SU-DHL-6 (cell line): ENCODE measurements at regions not wholly inside any gene's neighbourhood (a gene's known extent, or its start where the extent isn't known, plus 50 kb on each side); places are given as distances from the start of the nearest gene placed in this dataset.

ENCODE experiments used
- H2AFZ ChIP-seq: fragments of 200-600 bp; sonication (generic); 2 replicates; pipeline ENCODE4 v1.6.1; 2014; ENCODE audit warnings: low read depth, mild to moderate bottlenecking, moderate library complexity, mixed read lengths, antibody characterized with exemption, low read length; ENCODE audit not compliant: severe bottlenecking
- H3F3A ChIP-seq: fragments of 200-600 bp; shearing (Covaris generic); 2 replicates; pipeline ENCODE4 v1.6.0; 2016; ENCODE audit warnings: antibody characterized with exemption, mild to moderate bottlenecking; ENCODE audit not compliant: insufficient read depth
- H3K27ac ChIP-seq: fragments of 200-600 bp; sonication (generic); 2 replicates; pipeline ENCODE4 v1.5.1; 2016; ENCODE audit warnings: low read depth, mild to moderate bottlenecking, low read length, moderate library complexity, mixed read lengths
- H3K27me3 ChIP-seq: fragments of 200-600 bp; sonication (generic), shearing (Covaris generic); 2 replicates; pipeline ENCODE4 v1.6.0; 2014; ENCODE audit warnings: mild to moderate bottlenecking, low read length
- H3K36me3 ChIP-seq: fragments of 200-600 bp; sonication (generic); 2 replicates; pipeline ENCODE4 v1.6.1; 2014; ENCODE audit warnings: mild to moderate bottlenecking, low read length, mixed read lengths
- H3K4me2 ChIP-seq: fragments of 300-600, 200-600 bp; shearing (Covaris generic), sonication (generic); 2 replicates; pipeline ENCODE4 v1.6.0; 2014; ENCODE audit warnings: low read length, low read depth, mild to moderate bottlenecking; ENCODE audit not compliant: poor library complexity, severe bottlenecking
- H3K4me3 ChIP-seq: fragments of 200-600 bp; sonication (generic); 2 replicates; pipeline ENCODE4 v1.5.1; 2014; ENCODE audit warnings: antibody characterized with exemption, low read length, mild to moderate bottlenecking, mixed read lengths; ENCODE audit not compliant: insufficient read depth, poor library complexity, severe bottlenecking
- H3K79me2 ChIP-seq: fragments of 200-600 bp; sonication (generic); 2 replicates; pipeline ENCODE4 v1.6.1; 2014; ENCODE audit warnings: mild to moderate bottlenecking, low read length, moderate library complexity; ENCODE audit not compliant: insufficient read depth
- H3K9ac ChIP-seq: fragments of 200-600 bp; sonication (generic); 2 replicates; pipeline ENCODE4 v1.7.0; 2014; ENCODE audit warnings: mild to moderate bottlenecking, low read length
- H3K9me2 ChIP-seq: fragments of 200-600 bp; sonication (generic); replicated peaks from 2 replicates; pipeline ENCODE4 v1.6.1; 2014; ENCODE audit warnings: low read length; ENCODE audit not compliant: insufficient read depth
- H3K9me3 ChIP-seq: fragments of 200-600 bp; sonication (generic); 2 replicates; pipeline ENCODE4 v1.6.1; 2014; ENCODE audit warnings: low read length, mixed read lengths; ENCODE audit not compliant: insufficient read depth
- H4K20me1 ChIP-seq: fragments of 200-600 bp; sonication (generic); 2 replicates; pipeline ENCODE4 v1.6.1; 2014; ENCODE audit warnings: low read depth, mild to moderate bottlenecking, antibody characterized with exemption, low read length, moderate library complexity, mixed read lengths
- EZH2phosphoT487 ChIP-seq: fragments of 200-600 bp; sonication (generic), shearing (Covaris generic); conservative IDR thresholded peaks from 2 replicates; pipeline ENCODE4 v1.6.1; 2018; ENCODE audit warnings: mild to moderate bottlenecking, antibody characterized with exemption, low read length, moderate library complexity, mixed read lengths
- TF ChIP-seq, protein P1 (sequence below): fragments of 200-600 bp; sonication (generic); IDR thresholded peaks from one replicate; pipeline ENCODE4 v1.5.1; 2017; ENCODE audit warnings: antibody characterized with exemption, mild to moderate bottlenecking, low read length, moderate library complexity; ENCODE audit not compliant: insufficient read depth, poor library complexity, severe bottlenecking

DNA sequence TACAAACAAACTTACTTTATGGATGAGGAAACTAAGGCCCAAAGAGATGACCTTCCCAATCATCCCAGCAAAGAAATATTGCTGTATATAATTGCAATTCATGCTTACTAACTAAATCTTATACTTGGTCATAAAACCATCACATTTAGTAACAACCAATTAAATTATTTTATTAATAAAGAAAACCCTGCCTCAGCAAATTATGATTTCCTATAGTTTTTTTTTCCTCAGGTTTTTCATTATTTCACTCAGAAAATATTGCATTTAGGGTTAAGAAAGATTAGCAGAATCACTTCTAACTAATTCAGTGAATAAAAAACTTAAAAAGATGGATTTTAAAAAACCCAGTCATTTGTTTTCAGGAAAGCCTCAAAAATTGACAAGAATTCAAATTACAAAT lies 86.5 kb upstream of the GADL1 start:
- Histone ChIP-seq H3K9me2 (no peaks in the 10 kb centered on the region), H3K9me3 (no peaks in the 10 kb centered on the region), H3K27ac (no peak overlapping the region), H3K79me2 (no peaks in the 10 kb centered on the region), H2AFZ (no peak overlapping the region), H3K9ac (no peak overlapping the region), H3K36me3 (no peaks in the 10 kb centered on the region), H4K20me1 (no peaks in the 10 kb centered on the region), H3K4me3 (no peak overlapping the region), H3F3A (no peaks in the 10 kb centered on the region), H3K27me3 (no peaks in the 10 kb centered on the region), H3K4me2 (no peak overlapping the region)
- TF ChIP-seq, protein P1, sequence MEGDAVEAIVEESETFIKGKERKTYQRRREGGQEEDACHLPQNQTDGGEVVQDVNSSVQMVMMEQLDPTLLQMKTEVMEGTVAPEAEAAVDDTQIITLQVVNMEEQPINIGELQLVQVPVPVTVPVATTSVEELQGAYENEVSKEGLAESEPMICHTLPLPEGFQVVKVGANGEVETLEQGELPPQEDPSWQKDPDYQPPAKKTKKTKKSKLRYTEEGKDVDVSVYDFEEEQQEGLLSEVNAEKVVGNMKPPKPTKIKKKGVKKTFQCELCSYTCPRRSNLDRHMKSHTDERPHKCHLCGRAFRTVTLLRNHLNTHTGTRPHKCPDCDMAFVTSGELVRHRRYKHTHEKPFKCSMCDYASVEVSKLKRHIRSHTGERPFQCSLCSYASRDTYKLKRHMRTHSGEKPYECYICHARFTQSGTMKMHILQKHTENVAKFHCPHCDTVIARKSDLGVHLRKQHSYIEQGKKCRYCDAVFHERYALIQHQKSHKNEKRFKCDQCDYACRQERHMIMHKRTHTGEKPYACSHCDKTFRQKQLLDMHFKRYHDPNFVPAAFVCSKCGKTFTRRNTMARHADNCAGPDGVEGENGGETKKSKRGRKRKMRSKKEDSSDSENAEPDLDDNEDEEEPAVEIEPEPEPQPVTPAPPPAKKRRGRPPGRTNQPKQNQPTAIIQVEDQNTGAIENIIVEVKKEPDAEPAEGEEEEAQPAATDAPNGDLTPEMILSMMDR = no peak
- TF ChIP-seq EZH2phosphoT487 = no peak

DNA sequence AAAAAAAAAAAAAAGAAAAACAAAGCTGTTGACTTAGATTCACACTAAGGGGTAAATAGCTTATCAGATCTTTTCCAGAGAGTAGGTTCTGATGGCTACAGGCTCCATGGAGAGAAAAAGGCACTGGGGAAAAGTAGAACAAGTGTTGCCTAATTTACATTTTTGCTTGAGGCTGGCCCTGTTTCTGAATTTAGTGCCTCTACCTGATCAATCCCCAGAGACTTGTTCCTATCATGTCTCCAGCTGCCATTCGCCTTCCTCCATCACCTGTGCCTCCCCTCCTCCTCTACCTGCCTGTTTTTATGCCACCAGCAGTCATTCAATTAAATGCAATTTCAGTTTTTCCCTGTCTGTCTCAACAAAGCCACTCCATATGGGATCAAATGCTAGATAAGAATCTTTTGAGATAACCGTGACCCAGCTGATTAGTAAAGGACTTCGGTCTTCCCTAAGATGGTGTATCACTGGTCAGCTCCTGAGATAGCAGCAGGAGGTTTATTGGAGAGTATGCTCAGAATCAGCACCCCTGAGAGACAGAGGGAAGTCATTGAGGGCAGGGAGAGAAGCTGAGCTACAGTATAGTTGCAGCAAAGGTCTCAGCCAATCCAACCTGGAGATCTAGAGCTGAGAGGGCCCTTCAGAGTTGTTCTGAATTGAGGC lies 88.1 kb upstream of the GADL1 start:
- Histone ChIP-seq H3K4me2 (no peak overlapping the region), H2AFZ (no peak overlapping the region), H3K9ac (no peak overlapping the region)

DNA sequence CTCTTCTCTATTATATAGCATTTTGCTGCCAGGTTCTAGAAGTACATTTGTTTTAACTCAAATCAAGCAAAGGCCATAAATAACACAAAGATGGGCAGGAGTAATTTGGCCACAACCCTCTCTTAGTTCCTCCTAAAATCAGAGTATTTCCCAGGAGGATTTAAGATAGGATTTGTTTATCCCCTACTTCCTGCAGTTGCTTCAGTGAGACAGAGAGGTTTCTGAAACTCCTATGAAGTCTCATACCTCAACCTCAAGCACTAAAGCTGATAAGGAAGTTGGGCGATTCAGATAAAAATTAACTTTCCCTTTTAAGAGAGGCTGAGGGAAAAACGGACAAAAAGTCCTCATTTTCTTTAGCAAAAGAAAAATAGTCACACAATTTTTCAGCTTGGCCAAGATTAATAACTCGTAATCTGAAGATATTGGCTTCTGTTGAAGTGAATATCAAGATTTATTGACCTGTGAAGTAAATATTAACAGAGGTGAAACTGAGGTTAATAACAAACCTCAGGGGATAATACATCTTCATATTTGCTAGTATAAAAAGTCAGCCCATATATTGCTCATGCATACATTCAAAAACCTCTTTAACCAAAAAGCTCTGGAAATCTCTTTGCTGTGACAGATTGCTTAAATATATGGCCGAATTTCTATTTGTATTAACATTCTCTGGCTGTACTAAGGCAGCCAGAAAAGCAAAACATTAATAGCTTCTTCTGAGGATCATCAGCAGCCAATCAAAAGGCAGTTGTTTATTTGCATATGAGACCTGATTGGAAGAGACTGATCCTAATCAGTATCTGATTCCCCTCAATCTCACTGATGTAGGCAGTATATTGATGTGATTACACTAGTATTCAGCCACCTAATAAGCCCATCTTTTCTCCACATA lies 90.6 kb upstream of the GADL1 start:
- Histone ChIP-seq H3K9me3 (no peaks in the 10 kb centered on the region), H3K4me2 (no peak overlapping the region), H3K36me3 (no peaks in the 10 kb centered on the region), H4K20me1 (no peaks in the 10 kb centered on the region), H3K27ac (no peak overlapping the region), H3K27me3 (no peaks in the 10 kb centered on the region), H3K79me2 (no peaks in the 10 kb centered on the region), H3F3A (no peaks in the 10 kb centered on the region), H3K4me3 (no peak overlapping the region), H3K9me2 (no peaks in the 10 kb centered on the region), H3K9ac (no peak overlapping the region), H2AFZ (no peak overlapping the region)
- TF ChIP-seq EZH2phosphoT487 = no peak
- TF ChIP-seq, protein P1 = no peak

More for the DNA sequence above, 88.1 kb upstream of the GADL1 start:
- Histone ChIP-seq H3F3A (no peaks in the 10 kb centered on the region), H3K27me3 (no peaks in the 10 kb centered on the region), H3K79me2 (no peaks in the 10 kb centered on the region), H3K9me2 (no peaks in the 10 kb centered on the region), H4K20me1 (no peaks in the 10 kb centered on the region), H3K4me3 (no peak overlapping the region), H3K36me3 (no peaks in the 10 kb centered on the region), H3K9me3 (no peaks in the 10 kb centered on the region), H3K27ac (no peak overlapping the region)
- no peak for TF ChIP-seq EZH2phosphoT487
- TF ChIP-seq, protein P1 = no peak
